Mucosa of descending colon (tissue), 3 donors: ENCODE measurements at regions not wholly inside any gene's neighbourhood (a gene's known extent, or its start where the extent isn't known, plus 50 kb on each side); places are given as distances from the start of the nearest gene placed in this dataset.

Experiments
- ATAC-seq: fragments of 200-7000 bp; cut with Tn5 transposase; one replicate; pipeline ENCODE4 v1.9.1; 2020; ENCODE audit warnings: mild to moderate bottlenecking, moderate library complexity
- DNase-seq, 3 donors: peaks; one replicate each; pipeline ENCODE4 v3.0.0-alpha.2; 2020
- H3K36me3 ChIP-seq: fragments of 200-600 bp; one replicate; pipeline ENCODE4 v1.8.0; 2021; ENCODE audit warnings: low read depth, mild to moderate bottlenecking
- H3K4me1 ChIP-seq: fragments of 200-600 bp; one replicate; pipeline ENCODE4 v1.8.0; 2021; ENCODE audit warnings: low read depth, mild to moderate bottlenecking
- H3K4me3 ChIP-seq: fragments of 200-600 bp; one replicate; pipeline ENCODE4 v1.8.0; 2021; ENCODE audit warnings: mild to moderate bottlenecking
- H3K9me3 ChIP-seq: fragments of 200-600 bp; one replicate; pipeline ENCODE4 v1.8.0; 2021; ENCODE audit warnings: mild to moderate bottlenecking
- intact Hi-C, 2 donors: fragments of 100-400 bp; cut with DNase I in 1 of 2; cut with micrococcal nuclease in 1 of 2; formaldehyde crosslinking; loops; one replicate each; pipeline versions ENCODE4 v1.11.0 to v1.11.1; 2022; cut with DNase I, micrococcal nuclease
- TF ChIP-seq, protein P1 (sequence below): fragments of 200-600 bp; IDR thresholded peaks from one replicate; pipeline ENCODE4 v1.8.0; 2022; ENCODE audit warnings: antibody characterized with exemption, mild to moderate bottlenecking
- donor health status: DM: no; HTN: no; CAD: no; lungs with moderate emphysema.
- donor health status: DM: no; HTN: no; CAD: no.
- donor health status: DM: no; HTN: yes; CAD: no.

- no peaks in the 10 kb centered on the region for H3K9me3 ChIP-seq
- DNase-seq (no peak), ATAC-seq (no peak)
- H3K36me3 ChIP-seq = no peaks in the 10 kb centered on the region
- TF ChIP-seq, protein P1, sequence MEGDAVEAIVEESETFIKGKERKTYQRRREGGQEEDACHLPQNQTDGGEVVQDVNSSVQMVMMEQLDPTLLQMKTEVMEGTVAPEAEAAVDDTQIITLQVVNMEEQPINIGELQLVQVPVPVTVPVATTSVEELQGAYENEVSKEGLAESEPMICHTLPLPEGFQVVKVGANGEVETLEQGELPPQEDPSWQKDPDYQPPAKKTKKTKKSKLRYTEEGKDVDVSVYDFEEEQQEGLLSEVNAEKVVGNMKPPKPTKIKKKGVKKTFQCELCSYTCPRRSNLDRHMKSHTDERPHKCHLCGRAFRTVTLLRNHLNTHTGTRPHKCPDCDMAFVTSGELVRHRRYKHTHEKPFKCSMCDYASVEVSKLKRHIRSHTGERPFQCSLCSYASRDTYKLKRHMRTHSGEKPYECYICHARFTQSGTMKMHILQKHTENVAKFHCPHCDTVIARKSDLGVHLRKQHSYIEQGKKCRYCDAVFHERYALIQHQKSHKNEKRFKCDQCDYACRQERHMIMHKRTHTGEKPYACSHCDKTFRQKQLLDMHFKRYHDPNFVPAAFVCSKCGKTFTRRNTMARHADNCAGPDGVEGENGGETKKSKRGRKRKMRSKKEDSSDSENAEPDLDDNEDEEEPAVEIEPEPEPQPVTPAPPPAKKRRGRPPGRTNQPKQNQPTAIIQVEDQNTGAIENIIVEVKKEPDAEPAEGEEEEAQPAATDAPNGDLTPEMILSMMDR = no peak
- no peak overlapping the region for H3K4me3 ChIP-seq
- intact Hi-C loops = no loop called here
- H3K4me1 ChIP-seq = no peaks in the 10 kb centered on the region
Observed at GRCh38 chr1:115428676-115429075, 90.6 kb upstream of the NGF start.

DNA sequence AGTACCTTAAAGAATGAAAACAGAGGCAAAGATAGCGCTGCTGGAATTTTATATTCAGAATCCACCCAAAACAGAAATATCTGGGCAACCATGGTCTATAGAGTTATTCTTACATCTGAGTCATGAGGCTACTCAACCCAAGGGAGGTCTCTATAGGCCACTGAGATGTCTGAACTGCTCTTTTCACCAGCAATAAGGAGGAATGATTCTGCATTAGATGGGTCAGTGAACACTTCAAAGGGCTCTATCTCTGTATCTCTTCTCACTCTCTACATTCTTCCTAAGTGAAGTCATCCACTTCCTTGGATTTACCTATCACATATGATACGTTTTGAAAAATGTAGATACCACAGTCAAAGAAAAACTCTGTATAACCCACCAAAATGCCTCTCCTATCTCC, 90.2 kb upstream of the NGF start:
- Histone ChIP-seq H3K36me3 (no peaks in the 10 kb centered on the region), H3K4me3 (no peak overlapping the region), H3K9me3 (no peaks in the 10 kb centered on the region), H3K4me1 (no peaks in the 10 kb centered on the region)
- intact Hi-C loops = no loop called here
- TF ChIP-seq, protein P1 = no peak
- no peak for ATAC-seq
- DNase-seq = no peak

DNA sequence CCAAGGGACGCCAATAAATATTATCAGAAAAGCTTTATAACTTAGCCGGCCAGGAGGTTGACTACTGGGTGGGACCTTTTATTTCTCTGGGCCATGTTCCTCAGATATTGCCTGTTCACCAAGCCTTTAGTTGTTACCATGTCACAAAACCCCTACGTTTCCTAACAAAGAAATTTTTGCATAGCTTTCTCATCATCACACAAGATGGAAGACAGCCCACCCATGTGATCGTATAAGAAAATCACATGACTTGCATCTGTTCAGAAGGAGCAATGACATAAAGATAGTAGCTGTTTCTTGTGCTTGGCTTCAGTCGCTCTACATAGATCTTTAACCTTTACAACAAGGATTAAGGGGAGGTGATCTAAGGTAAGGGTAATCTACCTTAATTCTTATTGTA, 88.9 kb upstream of the NGF start:
- intact Hi-C loops = no loop called here
- no peak for DNase-seq
- no peak overlapping the region for H3K4me3 ChIP-seq
- TF ChIP-seq, protein P1 = no peak
- no peak for ATAC-seq
- H3K36me3 ChIP-seq = no peaks in the 10 kb centered on the region
- no peaks in the 10 kb centered on the region for H3K4me1 ChIP-seq
- no peaks in the 10 kb centered on the region for H3K9me3 ChIP-seq

- DNase-seq = peak in 1 of 3 donors; percentile 25
Observed at GRCh38 chr1:115426231-115426771, 88.3 kb upstream of the NGF start.

DNA sequence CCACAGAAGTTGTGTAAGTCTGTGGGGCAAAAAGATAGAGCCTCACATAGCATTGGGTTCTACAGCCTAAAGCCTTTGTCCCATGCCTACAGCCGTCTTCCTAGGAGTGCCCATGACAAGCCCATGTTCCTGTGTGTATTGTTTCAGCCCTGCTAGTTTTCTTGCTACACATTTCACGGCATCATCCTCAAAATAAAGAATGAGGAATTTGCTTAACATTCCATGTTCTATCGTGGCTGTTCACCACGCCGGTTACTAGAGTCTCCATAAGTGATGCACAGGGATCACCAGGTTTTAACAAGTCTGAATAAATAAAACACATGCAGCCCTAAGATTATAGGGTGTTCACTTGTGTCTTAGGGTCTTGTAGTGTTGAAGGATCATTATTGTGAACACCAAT, 87.4 kb upstream of the NGF start:
- DNase-seq (no peak), ATAC-seq (no peak)
- intact Hi-C loops = no loop called here
- H3K4me1 ChIP-seq = no peaks in the 10 kb centered on the region
- H3K36me3 ChIP-seq = no peaks in the 10 kb centered on the region
- H3K4me3 ChIP-seq = no peak overlapping the region
- TF ChIP-seq, protein P1 = no peak
- no peaks in the 10 kb centered on the region for H3K9me3 ChIP-seq

More at GRCh38 chr1:115426231-115426771, 88.3 kb upstream of the NGF start:
- ATAC-seq = no peak
- H3K36me3 ChIP-seq = no peaks in the 10 kb centered on the region
- H3K4me1 ChIP-seq = no peaks in the 10 kb centered on the region
- H3K9me3 ChIP-seq = no peaks in the 10 kb centered on the region
- H3K4me3 ChIP-seq = no peak overlapping the region
- TF ChIP-seq, protein P1 = no peak
- intact Hi-C loops = no loop called here

- TF ChIP-seq, protein P1 = no peak
- intact Hi-C loops = no loop called here
- Histone ChIP-seq H3K4me3 (no peak overlapping the region), H3K36me3 (no peaks in the 10 kb centered on the region), H3K9me3 (no peaks in the 10 kb centered on the region), H3K4me1 (no peaks in the 10 kb centered on the region)
- DNase-seq (no peak), ATAC-seq (no peak)
Observed at GRCh38 chr1:115423776-115424175, 85.7 kb upstream of the NGF start.
